Loucy (cell line): ENCODE measurements at regions not wholly inside any gene's neighbourhood (a gene's known extent, or its start where the extent isn't known, plus 50 kb on each side); places are given as distances from the start of the nearest gene placed in this dataset.

Experiments
- H2AFZ ChIP-seq: fragments of 200-600 bp; sonication (generic); 2 replicates; pipeline ENCODE4 v1.6.0; 2016; ENCODE audit warnings: antibody characterized with exemption, mild to moderate bottlenecking, low read length, moderate library complexity
- H3F3A ChIP-seq: fragments of 200-600 bp; 2 replicates; pipeline ENCODE4 v1.6.0; 2016; ENCODE audit warnings: antibody characterized with exemption, low read depth, mild to moderate bottlenecking
- H3K27me3 ChIP-seq: fragments of 200-600 bp; sonication (generic); 2 replicates; pipeline ENCODE4 v1.6.1; 2014; ENCODE audit warnings: low read length, mild to moderate bottlenecking; ENCODE audit not compliant: insufficient read depth, poor library complexity, severe bottlenecking
- H3K36me3 ChIP-seq: fragments of 200-600 bp; sonication (generic); 2 replicates; pipeline ENCODE4 v1.6.1; 2016; ENCODE audit warnings: low read length; ENCODE audit not compliant: insufficient read depth
- H3K4me1 ChIP-seq: fragments of 200-600 bp; sonication (generic); 2 replicates; pipeline ENCODE4 v1.5.1; 2014; ENCODE audit warnings: low read length, mild to moderate bottlenecking; ENCODE audit not compliant: insufficient read depth, poor library complexity, severe bottlenecking
- H3K4me2 ChIP-seq: fragments of 200-600 bp; sonication (generic); 2 replicates; pipeline ENCODE4 v1.6.0; 2014; ENCODE audit warnings: antibody characterized with exemption, low read length, low read depth, mild to moderate bottlenecking; ENCODE audit not compliant: poor library complexity, severe bottlenecking
- H3K4me3 ChIP-seq: fragments of 200-600 bp; sonication (generic); 2 replicates; pipeline ENCODE4 v1.5.1; 2014; ENCODE audit warnings: low read length, mild to moderate bottlenecking, mixed read lengths; ENCODE audit not compliant: poor library complexity, severe bottlenecking
- H3K79me2 ChIP-seq: fragments of 200-600 bp; sonication (generic); 2 replicates; pipeline ENCODE4 v1.6.1; 2014; ENCODE audit warnings: low read length; ENCODE audit not compliant: insufficient read depth
- H3K9ac ChIP-seq: fragments of 200-600 bp; sonication (generic); 2 replicates; pipeline ENCODE4 v1.6.0; 2014; ENCODE audit warnings: mild to moderate bottlenecking, low read depth, low read length, moderate library complexity; ENCODE audit not compliant: poor library complexity, severe bottlenecking
- H3K9me2 ChIP-seq: fragments of 200-600 bp; sonication (generic); replicated peaks from 2 replicates; pipeline ENCODE4 v1.6.1; 2016; ENCODE audit warnings: low read depth, low read length, mixed read lengths
- H3K9me3 ChIP-seq: fragments of 200-600 bp; sonication (generic); 2 replicates; pipeline ENCODE4 v1.6.1; 2014; ENCODE audit warnings: mild to moderate bottlenecking, antibody characterized with exemption, low read length, low read depth; ENCODE audit not compliant: insufficient read depth
- H4K20me1 ChIP-seq: fragments of 200-600 bp; sonication (generic); 2 replicates; pipeline ENCODE4 v1.6.0; 2014; ENCODE audit warnings: antibody characterized with exemption, low read length, mild to moderate bottlenecking; ENCODE audit not compliant: insufficient read depth, poor library complexity, severe bottlenecking
- EZH2phosphoT487 ChIP-seq: fragments of 200-600 bp; IDR thresholded peaks from 2 replicates; pipeline ENCODE4 v1.6.1; 2018; ENCODE audit warnings: antibody characterized with exemption, mild to moderate bottlenecking, moderate library complexity, borderline replicate concordance
- TF ChIP-seq, protein P1 (sequence below): fragments of 200-600 bp; sonication (generic); conservative IDR thresholded peaks from 2 replicates; pipeline ENCODE4 v1.5.1; 2014; ENCODE audit warnings: mild to moderate bottlenecking, antibody characterized with exemption, low read length

- peaks cover 33% of the 10 kb centered on the region for H3K4me1 ChIP-seq
- no peaks in the 10 kb centered on the region for H3K79me2 ChIP-seq
Observed at GRCh38 chr3:126256251-126256650, 75.9 kb upstream of the ALDH1L1 start.

GRCh38 chr3:126253072-126253471 lies 72.7 kb upstream of the ALDH1L1 start:
- Histone ChIP-seq H2AFZ (no peak overlapping the region), H3F3A (no peaks in the 10 kb centered on the region), H3K9me2 (no peaks in the 10 kb centered on the region), H3K4me3 (no peak overlapping the region), H3K27me3 (no peaks in the 10 kb centered on the region), H3K4me1 (peaks cover 1% of the 10 kb centered on the region), H3K4me2 (no peak overlapping the region), H4K20me1 (no peaks in the 10 kb centered on the region), H3K79me2 (no peaks in the 10 kb centered on the region), H3K9me3 (no peaks in the 10 kb centered on the region), H3K9ac (no peak overlapping the region), H3K36me3 (no peaks in the 10 kb centered on the region)
- TF ChIP-seq, protein P1, sequence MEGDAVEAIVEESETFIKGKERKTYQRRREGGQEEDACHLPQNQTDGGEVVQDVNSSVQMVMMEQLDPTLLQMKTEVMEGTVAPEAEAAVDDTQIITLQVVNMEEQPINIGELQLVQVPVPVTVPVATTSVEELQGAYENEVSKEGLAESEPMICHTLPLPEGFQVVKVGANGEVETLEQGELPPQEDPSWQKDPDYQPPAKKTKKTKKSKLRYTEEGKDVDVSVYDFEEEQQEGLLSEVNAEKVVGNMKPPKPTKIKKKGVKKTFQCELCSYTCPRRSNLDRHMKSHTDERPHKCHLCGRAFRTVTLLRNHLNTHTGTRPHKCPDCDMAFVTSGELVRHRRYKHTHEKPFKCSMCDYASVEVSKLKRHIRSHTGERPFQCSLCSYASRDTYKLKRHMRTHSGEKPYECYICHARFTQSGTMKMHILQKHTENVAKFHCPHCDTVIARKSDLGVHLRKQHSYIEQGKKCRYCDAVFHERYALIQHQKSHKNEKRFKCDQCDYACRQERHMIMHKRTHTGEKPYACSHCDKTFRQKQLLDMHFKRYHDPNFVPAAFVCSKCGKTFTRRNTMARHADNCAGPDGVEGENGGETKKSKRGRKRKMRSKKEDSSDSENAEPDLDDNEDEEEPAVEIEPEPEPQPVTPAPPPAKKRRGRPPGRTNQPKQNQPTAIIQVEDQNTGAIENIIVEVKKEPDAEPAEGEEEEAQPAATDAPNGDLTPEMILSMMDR = no peak
- TF ChIP-seq EZH2phosphoT487 = no peak

More at GRCh38 chr3:126256251-126256650, 75.9 kb upstream of the ALDH1L1 start:
- no peak for TF ChIP-seq EZH2phosphoT487
- TF ChIP-seq, protein P1 = no peak
- no peaks in the 10 kb centered on the region for H4K20me1 ChIP-seq
- no peaks in the 10 kb centered on the region for H3K9me2 ChIP-seq
- H3K36me3 ChIP-seq = no peaks in the 10 kb centered on the region
- no peak overlapping the region for H3K4me2 ChIP-seq
- no peak overlapping the region for H3K4me3 ChIP-seq
- H3K9me3 ChIP-seq = no peaks in the 10 kb centered on the region
- H3K9ac ChIP-seq = no peak overlapping the region
- H3K27me3 ChIP-seq = no peaks in the 10 kb centered on the region
- no peak overlapping the region for H2AFZ ChIP-seq
- H3F3A ChIP-seq = peaks cover 6% of the 10 kb centered on the region; the same call in 1 of the 2 replicates

DNA sequence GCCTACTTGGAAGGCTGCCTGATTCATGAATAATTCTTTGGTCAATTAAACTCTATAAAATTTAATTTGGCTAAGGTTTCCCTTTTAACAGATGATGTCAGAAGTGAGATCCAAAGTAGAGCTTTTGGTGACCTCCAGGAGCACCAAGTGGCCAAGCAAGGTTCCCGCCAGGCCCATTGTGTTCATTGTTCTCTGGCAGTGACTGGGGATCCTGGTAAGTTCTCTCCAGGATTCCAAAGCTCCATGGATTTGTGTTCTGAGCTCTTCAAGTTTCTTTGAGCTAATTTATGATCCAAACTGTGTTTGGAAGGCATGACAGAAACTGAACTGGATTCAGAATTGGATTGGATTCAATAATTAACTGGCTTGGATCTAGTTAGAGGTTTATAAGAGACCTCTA lies 72.0 kb upstream of the ALDH1L1 start:
- Histone ChIP-seq H3K36me3 (no peaks in the 10 kb centered on the region), H4K20me1 (no peaks in the 10 kb centered on the region), H3K4me2 (no peak overlapping the region), H3K9me3 (no peaks in the 10 kb centered on the region), H3K4me3 (no peak overlapping the region), H3F3A (no peaks in the 10 kb centered on the region), H3K9ac (no peak overlapping the region), H3K79me2 (no peaks in the 10 kb centered on the region), H3K27me3 (no peaks in the 10 kb centered on the region), H3K4me1 (no peaks in the 10 kb centered on the region), H2AFZ (no peak overlapping the region), H3K9me2 (no peaks in the 10 kb centered on the region)
- TF ChIP-seq, protein P1 = no peak
- no peak for TF ChIP-seq EZH2phosphoT487
